Brain microvascular endothelial cell (primary cell): ENCODE measurements at regions not wholly inside any gene's neighbourhood (a gene's known extent, or its start where the extent isn't known, plus 50 kb on each side); places are given as distances from the start of the nearest gene placed in this dataset.

ENCODE experiments used
- DNase-seq: peaks from one replicate; pipeline ENCODE4 v3.0.0-alpha.2; 2020
- H3K27ac ChIP-seq: fragments of 250-450 bp; sonication (Bioruptor Pico); 2 replicates; pipeline ENCODE4 v1.5.1; 2020; ENCODE audit warnings: mild to moderate bottlenecking, moderate library complexity
- H3K27me3 ChIP-seq: fragments of 250-450 bp; sonication (Bioruptor Pico); replicated peaks from 2 replicates; pipeline ENCODE4 v1.5.1; 2020; ENCODE audit warnings: mild to moderate bottlenecking
- H3K36me3 ChIP-seq: fragments of 250-450 bp; sonication (Bioruptor Pico); replicated peaks from 2 replicates; pipeline ENCODE4 v1.5.1; 2020; ENCODE audit warnings: mild to moderate bottlenecking
- H3K4me3 ChIP-seq: 2 replicates; pipeline ENCODE4 v1.5.1; 2011; ENCODE audit warnings: low read depth, mild to moderate bottlenecking, control low read depth, low read length, moderate library complexity
- CTCF ChIP-seq: IDR thresholded peaks from 2 replicates; pipeline ENCODE4 v1.5.1; 2011; ENCODE audit warnings: low read depth, mild to moderate bottlenecking, moderate library complexity, low read length, control low read depth, inconsistent platforms; ENCODE audit errors: missing control alignments
- in situ Hi-C: cut with HindIII; loops from 2 replicates; pipeline ENCODE4 v1.10.0; 2017; ENCODE audit warnings: low sequenced_read_pairs, low pct_ligation_motif_present

- Histone ChIP-seq H3K27ac (no peak overlapping the region), H3K36me3 (no peaks in the 10 kb centered on the region), H3K4me3 (no peak overlapping the region), H3K27me3 (no peaks in the 10 kb centered on the region)
- no peak for TF ChIP-seq CTCF
- in situ Hi-C loops, result no loop called here
- peak; percentile 22 for DNase-seq
These were observed 181.0 kb downstream of the UACA start for GRCh38 chr15:70582143-70582945.

- in situ Hi-C loops, result no loop called here
- no peak overlapping the region for H3K27ac ChIP-seq
- H3K27me3 ChIP-seq, result no peaks in the 10 kb centered on the region
- DNase-seq, result no peak
- H3K36me3 ChIP-seq, result no peaks in the 10 kb centered on the region
- no peak for TF ChIP-seq CTCF
- H3K4me3 ChIP-seq, result no peak overlapping the region
These were observed 182.4 kb downstream of the UACA start for GRCh38 chr15:70580958-70581357.

GRCh38 chr15:70580286-70580685 is 183.1 kb downstream of the UACA start:
- in situ Hi-C loops, result no loop called here
- no peaks in the 10 kb centered on the region for H3K27me3 ChIP-seq
- H3K27ac ChIP-seq, result no peak overlapping the region
- H3K36me3 ChIP-seq, result no peaks in the 10 kb centered on the region
- TF ChIP-seq CTCF, result no peak
- no peak for DNase-seq
- H3K4me3 ChIP-seq, result no peak overlapping the region

- DNase-seq, result no peak
- Histone ChIP-seq H3K27ac (no peak overlapping the region), H3K4me3 (no peak overlapping the region), H3K36me3 (no peaks in the 10 kb centered on the region), H3K27me3 (no peaks in the 10 kb centered on the region)
- no peak for TF ChIP-seq CTCF
- in situ Hi-C loops, result no loop called here
These were observed 183.6 kb downstream of the UACA start for GRCh38 chr15:70579766-70580165.

- no peak for TF ChIP-seq CTCF
- Histone ChIP-seq H3K27ac (no peak overlapping the region), H3K4me3 (no peak overlapping the region), H3K36me3 (no peaks in the 10 kb centered on the region), H3K27me3 (no peaks in the 10 kb centered on the region)
- DNase-seq, result no peak
- in situ Hi-C loops, result no loop called here
These were observed 185.2 kb downstream of the UACA start for GRCh38 chr15:70578196-70578595.

GRCh38 chr15:70576696-70577095 is 186.7 kb downstream of the UACA start:
- Histone ChIP-seq H3K27me3 (no peaks in the 10 kb centered on the region), H3K27ac (no peak overlapping the region), H3K36me3 (no peaks in the 10 kb centered on the region), H3K4me3 (no peak overlapping the region)
- no peak for TF ChIP-seq CTCF
- in situ Hi-C loops, result no loop called here
- no peak for DNase-seq
